HG03354 (cell line): ENCODE measurements at regions not wholly inside any gene's neighbourhood (a gene's known extent, or its start where the extent isn't known, plus 50 kb on each side); places are given as distances from the start of the nearest gene placed in this dataset.
"Not testable (repeated sequence)": the region's sequence is repeated elsewhere in the genome, so short reads cannot be mapped to it uniquely, and the experiment has no call there.

Source experiments
- ATAC-seq: cut with Tn5 transposase; IDR thresholded peaks from one replicate; pipeline ENCODE4 v1.9.1; 2021; ENCODE audit warnings: mild to moderate bottlenecking; ENCODE audit not compliant: unreplicated experiment, poor library complexity, severe bottlenecking

DNA sequence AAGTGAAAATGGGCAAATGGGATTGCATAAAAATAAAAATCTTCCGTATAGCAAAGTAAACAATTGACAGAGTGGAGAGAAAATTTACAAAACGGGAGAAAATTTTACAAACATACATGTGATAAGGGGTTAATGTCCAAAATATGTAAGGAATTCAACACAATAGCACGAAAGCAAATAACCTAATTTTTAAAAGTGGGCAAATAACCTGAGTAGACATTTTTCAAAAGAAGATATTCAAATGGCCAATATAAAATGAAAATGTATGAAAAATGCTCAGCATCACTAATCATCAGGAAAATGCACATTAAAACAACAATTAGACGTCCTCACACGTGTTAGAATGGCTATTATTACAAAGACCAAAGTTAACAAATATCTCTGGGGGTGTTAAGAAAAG is 441.5 kb downstream of the HTR1B start:
- no peak for ATAC-seq

DNA sequence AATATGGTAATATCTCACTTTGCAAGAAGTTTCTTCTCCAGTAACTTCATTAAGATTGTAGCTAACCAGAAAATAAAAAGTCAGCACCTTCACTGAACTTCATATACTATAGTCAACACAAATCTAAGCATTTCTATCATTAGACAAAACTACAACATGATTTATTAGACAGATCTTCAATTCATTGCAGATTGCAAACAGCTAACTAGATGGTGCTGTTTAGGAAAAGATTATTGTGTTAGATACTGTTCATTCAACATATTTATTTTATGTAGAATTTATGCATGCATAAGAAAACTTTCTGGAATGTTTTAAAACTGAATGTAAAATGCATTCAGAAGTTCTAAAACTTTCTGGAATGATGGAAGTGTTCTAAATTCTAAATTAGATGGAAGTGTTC is 442.1 kb downstream of the HTR1B start:
- no peak for ATAC-seq

DNA sequence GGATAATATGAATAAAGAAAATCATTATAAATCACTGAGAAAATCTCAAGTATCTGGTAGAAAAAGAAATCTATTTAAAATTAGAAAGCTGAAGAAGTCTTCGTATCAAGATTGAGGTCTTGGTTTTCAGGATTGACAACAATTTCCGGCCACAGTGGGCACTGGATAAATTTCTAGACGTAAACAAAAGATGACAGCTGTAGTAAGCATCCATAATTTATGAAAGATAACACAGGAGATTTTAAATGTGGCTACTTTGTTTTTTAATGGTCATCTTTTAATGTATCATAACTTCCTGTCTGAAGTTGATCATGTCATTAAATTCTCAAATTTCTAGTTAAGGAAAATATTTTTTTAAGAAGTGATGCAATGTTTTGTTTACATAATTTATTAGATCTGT is 444.2 kb downstream of the HTR1B start:
- ATAC-seq, result no peak

DNA sequence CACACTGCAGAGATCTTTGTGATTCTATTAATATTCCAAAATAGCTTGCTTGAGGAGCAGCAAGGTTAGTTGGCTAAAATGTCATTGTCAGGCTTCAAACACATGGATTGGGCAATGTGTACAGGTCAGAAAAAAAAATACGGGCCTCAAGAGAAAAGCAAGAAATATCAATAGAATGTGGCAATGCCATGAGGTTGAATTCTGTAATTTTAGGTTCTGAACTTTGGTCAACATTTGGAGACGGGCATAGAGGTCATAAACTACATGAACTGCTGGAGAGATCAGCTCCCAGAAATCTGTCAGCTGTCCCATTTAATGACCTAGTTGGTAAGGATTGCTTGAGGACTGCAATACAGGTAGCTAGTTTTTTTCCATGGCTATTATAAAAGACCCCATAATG is 445.8 kb downstream of the HTR1B start:
- no peak for ATAC-seq

DNA sequence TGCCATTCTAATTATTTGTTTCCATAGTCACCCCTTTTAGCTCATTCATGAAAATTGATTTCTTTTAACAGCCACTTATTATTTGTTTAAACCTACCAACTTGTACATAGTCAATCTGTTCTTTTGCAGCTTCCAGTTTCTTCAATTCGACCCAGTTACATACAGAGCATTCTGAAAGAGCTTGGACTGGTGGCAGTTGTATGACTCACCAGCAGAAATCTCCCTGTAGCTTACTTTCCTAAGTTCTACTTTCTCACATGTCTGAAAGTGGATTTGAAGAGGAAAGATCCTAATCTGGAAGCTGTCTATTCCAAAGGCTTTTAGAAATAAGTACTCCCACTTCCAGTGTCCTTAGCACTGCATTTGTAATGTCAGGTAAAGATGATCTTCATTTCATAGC is 447.9 kb downstream of the HTR1B start:
- no peak for ATAC-seq

DNA sequence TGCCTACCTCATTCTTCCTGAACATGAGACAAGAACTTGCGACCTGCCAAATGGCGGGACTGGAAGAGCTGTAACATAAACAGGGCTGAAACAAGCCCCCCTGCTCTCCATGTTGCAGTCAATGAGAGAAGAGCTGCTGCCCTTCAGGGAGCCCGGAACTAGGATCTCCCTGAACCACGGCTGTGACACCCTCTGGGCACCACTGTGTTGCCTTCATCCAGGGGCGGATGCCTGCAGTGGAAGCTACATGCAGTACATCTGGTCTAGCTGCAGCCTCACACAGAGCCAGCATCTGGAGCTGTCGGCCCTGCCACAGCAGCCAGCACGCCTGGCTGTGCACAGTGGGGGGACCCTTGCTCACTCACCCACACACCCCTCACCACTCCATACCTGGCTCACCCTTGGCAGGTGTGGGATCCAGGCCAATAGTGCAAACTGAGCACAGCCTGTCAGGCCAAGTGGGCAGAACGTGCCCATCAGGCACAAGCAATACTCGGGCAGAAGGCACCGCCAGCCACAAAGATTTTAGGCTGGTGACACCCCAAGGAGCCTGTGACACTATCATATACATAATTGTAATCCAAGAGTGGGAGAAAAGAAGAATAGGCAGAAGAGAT is 451.3 kb downstream of the HTR1B start:
- no peak for ATAC-seq

DNA sequence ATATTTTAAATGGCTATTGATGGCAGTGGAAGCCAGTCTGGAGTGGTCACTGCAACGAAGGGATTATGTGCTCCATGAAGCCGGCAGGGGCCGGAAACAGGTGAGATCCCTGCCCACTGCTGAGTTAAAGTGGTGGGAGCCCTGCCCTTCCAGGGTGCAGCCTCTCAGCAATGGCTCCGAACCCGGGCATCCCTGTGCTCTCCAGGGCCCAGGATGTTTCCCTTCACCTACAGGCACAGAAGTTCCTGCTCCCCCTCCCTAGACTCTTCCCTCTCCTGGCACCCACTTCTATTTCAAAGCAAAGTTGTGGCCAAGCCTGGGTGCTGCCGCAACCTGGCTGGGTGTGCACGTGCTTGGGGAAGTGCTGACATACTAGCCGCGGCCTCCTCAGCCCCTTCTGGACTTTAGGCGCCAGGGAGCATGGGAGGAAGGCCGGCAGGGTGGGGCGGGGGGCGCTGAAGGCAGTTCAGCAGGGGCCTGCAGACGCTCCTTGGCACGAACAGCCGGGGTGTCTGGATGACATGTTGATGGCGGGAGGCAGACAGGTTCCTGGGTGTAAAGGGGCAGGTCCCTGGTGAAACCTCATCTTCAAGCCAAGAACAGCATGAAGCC is 452.3 kb downstream of the HTR1B start:
- no peak for ATAC-seq

DNA sequence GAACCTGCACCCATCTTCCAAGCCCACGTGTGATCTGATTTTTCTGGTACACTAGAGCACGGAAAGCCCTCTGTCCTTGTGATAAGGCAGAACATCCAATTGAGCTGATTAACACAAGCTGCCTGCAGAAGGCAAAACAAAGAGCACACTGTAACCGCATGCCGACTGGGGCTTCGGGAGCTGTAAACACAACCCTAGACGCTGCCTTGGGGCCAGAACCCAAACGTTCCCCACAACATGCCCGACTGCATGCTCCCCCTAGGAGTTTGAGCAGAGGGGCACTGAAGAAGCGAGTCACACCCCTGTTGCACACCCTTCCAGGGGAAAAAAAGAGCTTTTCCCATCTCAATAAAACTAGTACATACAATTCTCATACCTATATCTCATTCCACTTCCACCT is 470.7 kb downstream of the HTR1B start:
- ATAC-seq, result no peak

DNA sequence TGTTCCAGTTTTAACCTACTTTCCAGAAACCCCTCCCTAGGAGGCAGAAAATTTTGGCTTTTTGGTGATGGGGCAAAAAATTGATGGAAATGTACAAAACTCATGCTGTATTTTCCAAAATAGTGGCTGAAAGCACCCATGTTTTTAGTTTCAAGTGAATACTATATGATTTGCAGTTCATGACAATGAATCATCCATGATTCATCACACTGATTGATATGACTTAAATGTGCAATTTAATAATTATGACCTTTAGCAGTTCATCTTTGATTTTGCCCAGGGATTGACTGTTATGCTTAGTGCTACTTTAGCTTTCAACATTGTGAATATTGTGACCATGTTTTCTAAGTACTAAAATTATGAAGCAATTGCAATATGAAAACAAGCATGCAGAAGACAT is 478.7 kb downstream of the HTR1B start:
- no peak for ATAC-seq

DNA sequence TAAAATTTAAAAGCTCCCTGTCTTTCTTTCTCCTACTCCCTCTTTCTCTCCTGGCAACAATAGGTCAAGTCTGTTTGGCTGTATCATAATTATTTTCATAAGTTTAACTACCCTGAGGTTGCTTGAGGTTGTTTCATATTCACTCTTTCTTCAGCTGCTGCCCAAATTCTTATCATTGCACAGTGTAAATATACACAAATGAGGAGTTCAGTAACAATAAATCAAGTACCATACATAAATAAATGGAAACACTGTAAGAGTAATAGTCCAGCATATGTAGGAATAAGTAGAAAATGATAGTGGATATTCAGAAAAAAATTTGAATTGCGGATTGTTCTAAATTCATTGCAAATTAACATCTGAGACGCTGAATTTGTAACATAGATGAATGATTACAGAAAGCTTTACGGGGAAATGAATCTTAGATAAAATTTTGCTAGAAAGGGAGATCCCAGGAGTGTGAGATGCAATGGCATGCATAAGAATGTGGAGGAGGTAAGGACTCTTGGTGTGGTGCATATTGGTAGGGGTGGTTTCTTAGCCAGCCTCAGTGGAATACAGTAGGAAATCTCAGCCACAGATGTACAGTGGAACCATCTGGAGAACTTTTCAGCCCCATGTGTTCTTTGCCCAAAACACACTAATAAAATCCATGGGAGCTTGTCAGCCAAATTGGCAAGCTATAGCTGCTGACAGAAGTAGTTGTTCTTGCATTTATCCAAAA is 480.7 kb downstream of the HTR1B start:
- no peak for ATAC-seq

DNA sequence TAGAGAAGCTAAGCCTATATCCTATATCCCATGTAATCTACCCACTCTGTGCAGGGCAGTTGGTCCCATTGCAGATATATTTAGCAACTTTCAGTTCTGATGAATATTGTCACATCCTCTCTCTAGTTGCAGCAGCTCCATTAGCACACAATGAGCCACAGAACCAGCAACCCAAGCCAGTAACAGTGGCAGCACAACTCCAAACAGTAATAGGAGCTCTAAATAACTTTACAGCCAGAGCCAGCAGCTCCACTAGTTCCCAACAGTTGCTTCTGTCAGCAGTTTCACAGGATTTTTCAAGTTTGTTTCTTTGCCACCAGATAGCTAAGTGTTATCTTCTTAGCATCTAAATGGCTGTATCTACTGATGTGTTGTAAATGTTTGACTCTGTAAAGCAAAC is 490.8 kb downstream of the HTR1B start:
- no peak for ATAC-seq

DNA sequence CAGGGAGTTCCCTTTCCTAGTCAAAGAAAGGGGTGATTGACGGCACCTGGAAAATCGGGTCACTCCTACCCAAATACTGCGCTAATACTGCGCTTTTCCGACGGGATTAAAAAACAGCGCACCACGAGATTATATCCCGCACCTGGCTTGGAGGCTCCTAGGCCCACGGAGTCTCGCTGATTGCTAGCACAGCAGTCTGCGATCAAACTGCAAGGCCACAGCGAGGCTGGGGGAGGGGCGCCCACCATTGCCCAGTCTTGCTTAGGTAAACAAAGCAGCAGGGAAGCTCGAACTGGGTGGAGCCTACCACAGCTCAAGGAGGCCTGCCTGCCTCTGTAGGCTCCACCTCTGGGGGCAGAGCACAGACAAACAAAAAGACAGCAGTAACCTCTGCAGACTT is 504.1 kb downstream of the HTR1B start:
- not testable (repeated sequence) for ATAC-seq

DNA sequence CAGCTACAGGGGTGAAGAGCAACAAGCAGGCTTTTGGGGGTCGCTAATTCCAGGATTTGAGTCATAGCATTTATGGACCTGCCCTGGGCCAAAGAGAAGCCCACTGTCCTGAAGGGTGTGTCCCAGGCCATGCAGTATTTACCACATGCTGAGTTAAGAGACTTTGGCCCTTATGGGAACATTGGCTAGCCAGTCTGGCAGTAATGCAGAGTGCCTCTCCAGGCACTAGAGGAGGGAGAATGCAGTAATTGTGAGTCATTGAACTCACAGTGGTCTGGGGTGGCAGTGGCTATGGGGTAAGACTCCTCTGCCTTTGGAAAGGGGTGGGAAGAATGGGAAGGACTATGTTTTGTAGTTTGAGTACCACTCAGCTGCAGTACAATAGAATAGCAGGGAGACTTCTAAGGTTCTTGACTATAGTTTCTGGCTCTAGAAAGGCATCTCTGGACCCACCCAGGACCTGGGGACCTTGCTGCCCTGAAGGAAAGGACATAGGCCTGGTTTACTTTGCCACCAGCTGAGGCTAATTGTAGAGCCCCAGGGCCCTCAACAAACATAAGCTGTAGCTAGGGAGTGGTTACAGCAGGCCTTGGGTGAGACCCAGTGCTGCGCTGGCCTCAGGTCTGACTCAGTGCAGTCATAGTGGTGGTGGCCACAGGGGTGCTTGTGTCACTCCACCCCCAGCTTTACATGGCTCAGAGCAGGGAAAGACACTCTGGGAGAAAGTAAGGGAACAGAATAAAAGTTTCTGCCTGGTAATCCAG is 520.9 kb downstream of the HTR1B start:
- no peak for ATAC-seq

DNA sequence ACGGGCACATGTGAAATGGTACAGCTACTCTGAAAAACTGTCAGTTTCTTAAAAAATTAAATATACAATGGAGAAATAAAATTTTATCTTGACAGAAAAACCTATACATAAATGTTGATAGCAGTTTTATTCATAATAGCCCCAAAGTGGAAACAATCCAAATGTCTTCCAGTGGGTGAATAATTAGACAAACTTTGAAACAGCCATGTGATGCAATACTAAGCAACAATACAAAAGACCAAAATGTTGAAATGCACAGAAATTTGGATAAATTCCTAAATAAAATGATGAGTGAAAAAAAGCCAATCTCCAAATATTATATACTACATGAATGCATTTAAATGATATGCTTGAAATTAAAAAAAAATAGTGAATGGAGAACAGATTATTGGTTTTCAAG is 523.1 kb downstream of the HTR1B start:
- ATAC-seq, result no peak

DNA sequence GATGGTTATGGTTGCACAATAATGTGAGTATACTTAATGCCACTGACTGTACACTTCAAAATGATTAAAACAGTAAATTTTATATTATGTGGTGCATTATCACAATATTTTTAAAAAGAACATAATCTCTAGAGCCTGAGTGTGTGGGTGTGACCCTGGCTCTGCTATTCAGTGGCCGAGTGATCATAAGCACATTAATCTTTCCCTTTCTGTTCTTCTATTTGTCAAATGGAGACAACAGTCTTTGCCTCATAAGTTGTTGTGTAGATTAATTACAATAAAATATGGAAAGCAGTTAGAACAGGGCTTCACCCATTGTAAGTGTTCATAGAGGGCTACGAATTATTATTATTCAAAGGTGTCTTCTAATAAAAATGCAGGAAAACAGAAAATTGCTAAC is 548.6 kb downstream of the HTR1B start:
- ATAC-seq, result no peak

DNA sequence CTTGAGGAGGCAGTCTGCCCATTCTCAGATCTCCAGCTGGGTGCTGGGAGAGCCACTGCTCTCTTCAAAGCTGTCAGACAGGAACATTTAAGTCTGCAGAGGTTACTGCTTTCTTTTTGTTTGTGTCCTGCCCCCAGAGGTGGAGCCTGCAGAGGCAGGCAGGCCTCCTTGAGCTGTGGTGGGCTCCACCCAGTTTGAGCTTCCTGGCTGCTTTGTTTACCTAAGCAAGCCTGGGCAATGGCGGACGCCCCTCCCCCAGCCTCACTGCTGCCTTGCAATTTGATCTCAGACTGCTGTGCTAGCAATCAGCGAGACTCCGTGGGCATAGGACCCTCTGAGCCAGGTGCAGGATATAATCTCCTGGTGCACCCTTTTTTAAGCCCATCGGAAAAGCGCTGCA is 557.8 kb downstream of the HTR1B start:
- ATAC-seq, result not testable (repeated sequence)

DNA sequence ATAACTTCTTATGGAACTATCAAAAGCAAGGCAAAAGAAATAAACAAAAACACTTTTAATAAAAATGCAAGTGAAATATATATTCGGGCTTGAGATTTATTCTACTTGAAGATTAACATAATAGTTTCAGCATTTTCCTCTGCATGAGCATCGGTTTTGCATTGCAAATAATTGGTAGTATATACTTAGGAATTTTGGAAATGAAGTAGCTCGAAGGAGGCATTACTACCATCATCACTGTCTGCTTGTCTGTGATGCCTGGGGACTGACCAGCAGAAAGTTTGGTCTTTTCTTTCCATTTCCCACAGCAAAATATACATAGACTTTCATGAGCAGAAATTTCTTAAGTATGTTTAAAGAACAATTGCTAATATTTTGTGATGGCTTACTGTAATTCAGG is 570.7 kb downstream of the HTR1B start:
- no peak for ATAC-seq

DNA sequence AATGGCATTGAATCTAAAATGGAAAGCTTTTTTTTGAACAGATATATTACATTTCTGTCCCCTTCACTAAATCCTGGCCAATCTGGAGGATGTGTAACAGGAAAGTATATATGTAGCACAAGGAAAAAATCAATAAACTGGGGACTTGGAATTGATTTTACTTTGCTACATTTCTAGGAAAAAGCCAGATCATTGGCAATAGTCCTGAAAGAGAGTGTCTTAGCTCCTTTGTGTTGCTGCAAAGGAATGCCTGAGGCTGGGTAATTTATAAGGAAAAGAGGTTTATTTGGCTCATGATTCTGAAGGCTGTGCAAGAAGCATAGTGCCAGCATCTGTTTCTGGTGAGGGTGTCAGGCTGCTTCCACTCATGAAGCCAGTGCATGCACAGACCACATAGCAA is 574.9 kb downstream of the HTR1B start:
- no peak for ATAC-seq

DNA sequence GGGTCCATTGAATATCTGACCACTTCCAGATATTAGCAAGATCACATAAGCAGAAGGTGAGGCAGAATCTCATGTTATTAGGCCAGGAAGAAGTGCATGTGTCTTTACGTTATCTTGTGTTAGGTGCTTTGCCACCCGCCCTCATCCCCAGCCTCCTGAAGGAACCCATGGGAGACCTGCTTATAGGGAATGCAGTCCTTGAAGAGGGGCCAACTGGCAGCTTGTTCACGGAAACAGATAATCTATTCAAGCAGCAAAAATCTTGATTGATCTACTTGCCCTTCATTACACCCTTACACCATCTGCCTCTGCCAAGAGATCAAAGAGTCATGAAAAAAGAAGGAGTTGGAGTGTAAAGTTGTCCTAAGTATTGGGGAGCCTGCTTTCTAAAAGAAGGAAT is 576.4 kb downstream of the HTR1B start:
- ATAC-seq, result no peak

DNA sequence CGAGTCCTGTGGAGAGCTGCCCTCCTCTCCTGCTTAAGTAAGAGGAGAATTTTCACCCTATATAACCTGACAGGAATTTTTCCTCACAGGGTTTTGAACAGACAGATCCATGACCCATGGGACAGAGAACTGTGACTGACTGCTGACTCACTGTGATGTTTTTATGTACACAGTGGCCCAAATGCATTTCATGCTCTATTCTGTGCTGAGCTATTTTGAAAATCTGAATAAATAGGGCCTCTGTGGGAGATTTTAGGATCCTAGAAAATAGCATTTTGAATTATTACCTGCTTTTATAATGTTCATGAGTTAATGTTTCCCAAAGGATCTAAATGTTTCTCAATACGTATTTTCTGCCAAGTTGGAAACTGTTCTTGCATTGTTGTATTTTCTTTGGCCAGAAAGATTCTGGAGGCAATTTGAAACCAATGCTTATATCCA is 577.4 kb downstream of the HTR1B start:
- no peak for ATAC-seq

DNA sequence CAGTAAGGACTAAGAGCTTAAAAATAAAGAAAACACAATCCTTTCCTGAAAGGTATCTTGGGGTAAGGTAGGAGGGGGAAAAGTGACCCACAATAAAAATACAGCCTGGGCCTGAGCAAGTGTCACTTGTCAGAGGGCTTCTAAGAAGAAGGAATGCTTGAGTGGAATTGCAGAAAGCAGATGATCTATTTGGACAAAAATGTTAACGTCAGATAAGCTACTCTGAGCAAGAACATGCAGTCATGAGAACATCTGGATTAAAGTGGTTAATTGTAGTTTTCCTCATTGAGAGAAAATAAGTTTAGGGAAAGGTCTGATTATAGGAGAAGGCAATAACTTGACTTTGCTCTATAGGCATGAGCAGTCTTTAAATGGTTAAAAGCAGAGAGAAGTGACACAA is 581.9 kb downstream of the HTR1B start:
- no peak for ATAC-seq
